HL-60 (cell line): ENCODE measurements at regions not wholly inside any gene's neighbourhood (a gene's known extent, or its start where the extent isn't known, plus 50 kb on each side); places are given as distances from the start of the nearest gene placed in this dataset.

Source experiments
- DNase-seq, 2 experiments: peaks; one replicate each; pipeline ENCODE4 v3.0.0-alpha.2; 2010 to 2020; ENCODE audit warnings: low read depth in 1 of 2, low spot score in 1 of 2
- H3K27ac ChIP-seq: fragments of 250-450 bp; sonication (Bioruptor Pico); replicated peaks from 2 replicates; pipeline ENCODE4 v1.5.1; 2020; ENCODE audit warnings: mild to moderate bottlenecking, moderate library complexity
- H3K27me3 ChIP-seq: fragments of 250-450 bp; sonication (Bioruptor Pico); 2 replicates; pipeline ENCODE4 v1.5.1; 2021; ENCODE audit warnings: mild to moderate bottlenecking, moderate library complexity; ENCODE audit not compliant: insufficient read depth, poor library complexity, severe bottlenecking
- H3K4me3 ChIP-seq: replicated peaks from 2 replicates; pipeline ENCODE4 v1.5.1; 2011; ENCODE audit warnings: mild to moderate bottlenecking, control low read depth, low read length; ENCODE audit not compliant: insufficient read depth
- CTCF ChIP-seq: IDR thresholded peaks from one replicate; pipeline ENCODE4 v1.5.1; 2011; ENCODE audit warnings: low read length, control low read depth, inconsistent platforms; ENCODE audit not compliant: insufficient read depth
- GABPA ChIP-seq: IDR thresholded peaks from 2 replicates; pipeline ENCODE4 v1.6.1; 2012; ENCODE audit warnings: low read depth
- POLR2AphosphoS5 ChIP-seq: IDR thresholded peaks from 2 replicates; pipeline ENCODE4 v1.6.1; 2012; ENCODE audit warnings: low read depth
- REST ChIP-seq: IDR thresholded peaks from 2 replicates; pipeline ENCODE4 v1.6.1; 2012; ENCODE audit warnings: low read depth; ENCODE audit not compliant: insufficient replicate concordance
- SPI1 ChIP-seq: IDR thresholded peaks from 2 replicates; pipeline ENCODE4 v1.6.1; 2012; ENCODE audit warnings: low read depth, mild to moderate bottlenecking, borderline replicate concordance

- DNase-seq = no peak
- no peak overlapping the region for H3K4me3 ChIP-seq
- no peaks in the 10 kb centered on the region for H3K27me3 ChIP-seq
- no peak overlapping the region for H3K27ac ChIP-seq
- TF ChIP-seq CTCF = no peak
These were observed 104.7 kb upstream of the ZNF438 start for GRCh38 chr10:31136386-31136785.

GRCh38 chr10:31136930-31137885, 105.5 kb upstream of the ZNF438 start:
- Histone ChIP-seq H3K4me3 (no peak overlapping the region), H3K27ac (no peak overlapping the region), H3K27me3 (no peaks in the 10 kb centered on the region)
- no peak for TF ChIP-seq REST
- no peak for TF ChIP-seq SPI1
- no peak for TF ChIP-seq POLR2AphosphoS5
- TF ChIP-seq GABPA = no peak
- no peak for TF ChIP-seq CTCF
- DNase-seq = no peak

GRCh38 chr10:31138026-31138553, 106.4 kb upstream of the ZNF438 start:
- Histone ChIP-seq H3K4me3 (no peak overlapping the region), H3K27ac (no peak overlapping the region), H3K27me3 (no peaks in the 10 kb centered on the region)
- TF ChIP-seq GABPA = no peak
- no peak for DNase-seq

GRCh38 chr10:31139497-31139896, 107.8 kb upstream of the ZNF438 start:
- DNase-seq = no peak
- Histone ChIP-seq H3K27ac (no peak overlapping the region), H3K27me3 (no peaks in the 10 kb centered on the region), H3K4me3 (no peak overlapping the region)
- TF ChIP-seq SPI1 = no peak

- Histone ChIP-seq H3K27ac (no peak overlapping the region), H3K4me3 (no peak overlapping the region), H3K27me3 (no peaks in the 10 kb centered on the region)
- TF ChIP-seq REST (no peak), CTCF (no peak), POLR2AphosphoS5 (no peak), SPI1 (no peak), GABPA (no peak)
- no peak for DNase-seq
These were observed 109.1 kb upstream of the ZNF438 start for GRCh38 chr10:31140716-31141115.
